Mammary epithelial cell (primary cell): ENCODE measurements at regions not wholly inside any gene's neighbourhood (a gene's known extent, or its start where the extent isn't known, plus 50 kb on each side); places are given as distances from the start of the nearest gene placed in this dataset.

Experiments
- EZH2 ChIP-seq: IDR thresholded peaks from 2 replicates; pipeline ENCODE4 v1.6.1; 2012; ENCODE audit warnings: low read length, inconsistent platforms, borderline replicate concordance
- TF ChIP-seq, protein P1 (sequence below), 2 donors: IDR thresholded peaks in 1 of 2; conservative IDR thresholded peaks in 1 of 2; 2 replicates each; pipeline ENCODE4 v1.5.1; 2011 to 2012; ENCODE audit warnings: inconsistent platforms in 2 of 2, low read length in 2 of 2, mild to moderate bottlenecking in 2 of 2, control low read depth in 1 of 2, low read depth in 1 of 2; ENCODE audit not compliant: insufficient read depth in 1 of 2; ENCODE audit errors: extremely low read depth in 1 of 2

DNA sequence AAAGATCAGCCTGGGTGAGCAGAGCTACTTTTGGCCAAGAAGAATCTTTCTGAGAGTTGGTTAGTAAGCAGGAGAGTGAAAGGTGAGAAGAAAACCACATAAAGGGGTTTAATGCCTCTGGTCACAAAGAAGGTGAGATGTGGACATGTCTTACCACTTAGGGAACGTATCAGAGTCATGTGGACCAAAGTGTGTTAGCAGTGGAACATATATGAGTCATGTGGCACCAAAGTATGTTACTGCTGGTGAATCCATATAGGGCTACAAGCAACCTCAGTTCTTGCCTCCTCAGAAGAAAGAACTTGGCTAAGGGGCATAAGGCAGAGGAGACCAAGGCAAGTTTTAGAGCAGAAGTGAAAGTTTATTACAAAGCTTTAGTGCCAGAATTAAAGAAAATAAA is 411.6 kb upstream of the NEGR1 start:
- TF ChIP-seq, protein P1, sequence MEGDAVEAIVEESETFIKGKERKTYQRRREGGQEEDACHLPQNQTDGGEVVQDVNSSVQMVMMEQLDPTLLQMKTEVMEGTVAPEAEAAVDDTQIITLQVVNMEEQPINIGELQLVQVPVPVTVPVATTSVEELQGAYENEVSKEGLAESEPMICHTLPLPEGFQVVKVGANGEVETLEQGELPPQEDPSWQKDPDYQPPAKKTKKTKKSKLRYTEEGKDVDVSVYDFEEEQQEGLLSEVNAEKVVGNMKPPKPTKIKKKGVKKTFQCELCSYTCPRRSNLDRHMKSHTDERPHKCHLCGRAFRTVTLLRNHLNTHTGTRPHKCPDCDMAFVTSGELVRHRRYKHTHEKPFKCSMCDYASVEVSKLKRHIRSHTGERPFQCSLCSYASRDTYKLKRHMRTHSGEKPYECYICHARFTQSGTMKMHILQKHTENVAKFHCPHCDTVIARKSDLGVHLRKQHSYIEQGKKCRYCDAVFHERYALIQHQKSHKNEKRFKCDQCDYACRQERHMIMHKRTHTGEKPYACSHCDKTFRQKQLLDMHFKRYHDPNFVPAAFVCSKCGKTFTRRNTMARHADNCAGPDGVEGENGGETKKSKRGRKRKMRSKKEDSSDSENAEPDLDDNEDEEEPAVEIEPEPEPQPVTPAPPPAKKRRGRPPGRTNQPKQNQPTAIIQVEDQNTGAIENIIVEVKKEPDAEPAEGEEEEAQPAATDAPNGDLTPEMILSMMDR (conservative IDR thresholded peaks at IDR 0.05 in 1 of 2, IDR thresholded peaks at IDR 0.05 in 1 of 2; ENCODE audit: extremely low read depth in 1 of 2, insufficient read depth in 1 of 2, low read depth in 1 of 2, low read length in 2 of 2) = no peak
- TF ChIP-seq EZH2 = no peak
